KMS-11 (cell line): ENCODE measurements at regions not wholly inside any gene's neighbourhood (a gene's known extent, or its start where the extent isn't known, plus 50 kb on each side); places are given as distances from the start of the nearest gene placed in this dataset.

Experiments
- H2AFZ ChIP-seq: fragments of 200-600 bp; sonication (generic); 2 replicates; pipeline ENCODE4 v1.6.1; 2016; ENCODE audit warnings: antibody characterized with exemption, mixed run types, low read depth
- H3K27ac ChIP-seq: fragments of 200-600 bp; sonication (generic); 2 replicates; pipeline ENCODE4 v1.6.1; 2016; ENCODE audit warnings: mild to moderate bottlenecking, mixed run types
- H3K27me3 ChIP-seq: fragments of 200-600 bp; sonication (generic); 2 replicates; pipeline ENCODE4 v1.6.1; 2017; ENCODE audit warnings: mild to moderate bottlenecking, low read depth, mixed run types, moderate library complexity; ENCODE audit not compliant: insufficient read depth
- H3K36me3 ChIP-seq: fragments of 200-600 bp; sonication (generic); 2 replicates; pipeline ENCODE4 v1.6.1; 2017; ENCODE audit warnings: mild to moderate bottlenecking, mixed run types; ENCODE audit not compliant: insufficient read depth
- H3K4me1 ChIP-seq: fragments of 200-600 bp; sonication (generic); 2 replicates; pipeline ENCODE4 v1.6.1; 2016; ENCODE audit warnings: mild to moderate bottlenecking, low read depth, mixed run types; ENCODE audit not compliant: poor library complexity, severe bottlenecking
- H3K4me2 ChIP-seq: fragments of 200-600 bp; sonication (generic); 2 replicates; pipeline ENCODE4 v1.7.0; 2016; ENCODE audit warnings: mild to moderate bottlenecking, mixed run types
- H3K4me3 ChIP-seq: fragments of 200-600 bp; sonication (generic); IDR thresholded peaks from 2 replicates; pipeline ENCODE4 v1.6.1; 2017; ENCODE audit warnings: low read depth, low read length, mixed read lengths; ENCODE audit not compliant: insufficient read depth
- H3K79me2 ChIP-seq: fragments of 200-600 bp; sonication (generic); 2 replicates; pipeline ENCODE4 v1.6.1; 2016; ENCODE audit warnings: low read depth, mixed run types; ENCODE audit not compliant: insufficient read depth
- H3K9ac ChIP-seq: fragments of 200-600 bp; sonication (generic); 2 replicates; pipeline ENCODE4 v1.6.1; 2016; ENCODE audit warnings: mild to moderate bottlenecking, mixed run types
- H4K20me1 ChIP-seq: fragments of 200-600 bp; sonication (generic); 2 replicates; pipeline ENCODE4 v1.6.1; 2016; ENCODE audit warnings: mild to moderate bottlenecking, mixed run types; ENCODE audit not compliant: insufficient read depth
- TF ChIP-seq, protein P1 (sequence below): fragments of 200-600 bp; sonication (generic); conservative IDR thresholded peaks from 2 replicates; pipeline ENCODE4 v1.6.1; 2017; ENCODE audit warnings: low read depth, mild to moderate bottlenecking, antibody characterized with exemption, low read length, moderate library complexity, mixed read lengths

DNA sequence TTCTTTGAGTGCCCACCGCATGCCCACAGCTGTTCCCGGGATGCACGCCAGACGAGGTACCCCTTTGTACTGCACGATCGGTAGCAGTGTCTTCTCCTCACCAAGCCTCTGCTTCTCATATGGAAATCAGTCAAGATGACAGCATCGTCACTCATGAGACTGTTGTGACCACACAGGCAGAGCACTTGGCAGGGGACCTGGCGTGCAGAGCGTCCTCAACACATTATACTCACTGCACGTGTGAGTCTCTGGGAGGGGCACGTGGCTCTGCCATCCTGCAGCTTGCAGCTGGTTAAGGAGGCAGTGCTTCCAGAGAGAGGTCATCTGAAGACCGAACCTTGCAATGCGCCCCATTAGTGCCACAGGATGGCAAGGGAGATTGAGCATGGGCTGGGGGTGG is 266.8 kb downstream of the NPHP4 start:
- Histone ChIP-seq H3K4me3 (no peak overlapping the region), H2AFZ (no peak overlapping the region), H3K4me2 (no peak overlapping the region), H3K9ac (no peak overlapping the region), H3K27ac (no peak overlapping the region), H3K27me3 (peaks cover 21% of the 10 kb centered on the region; the same call in 1 of the 2 replicates), H3K4me1 (no peaks in the 10 kb centered on the region), H4K20me1 (no peaks in the 10 kb centered on the region), H3K36me3 (no peaks in the 10 kb centered on the region), H3K79me2 (no peaks in the 10 kb centered on the region)
- TF ChIP-seq, protein P1, sequence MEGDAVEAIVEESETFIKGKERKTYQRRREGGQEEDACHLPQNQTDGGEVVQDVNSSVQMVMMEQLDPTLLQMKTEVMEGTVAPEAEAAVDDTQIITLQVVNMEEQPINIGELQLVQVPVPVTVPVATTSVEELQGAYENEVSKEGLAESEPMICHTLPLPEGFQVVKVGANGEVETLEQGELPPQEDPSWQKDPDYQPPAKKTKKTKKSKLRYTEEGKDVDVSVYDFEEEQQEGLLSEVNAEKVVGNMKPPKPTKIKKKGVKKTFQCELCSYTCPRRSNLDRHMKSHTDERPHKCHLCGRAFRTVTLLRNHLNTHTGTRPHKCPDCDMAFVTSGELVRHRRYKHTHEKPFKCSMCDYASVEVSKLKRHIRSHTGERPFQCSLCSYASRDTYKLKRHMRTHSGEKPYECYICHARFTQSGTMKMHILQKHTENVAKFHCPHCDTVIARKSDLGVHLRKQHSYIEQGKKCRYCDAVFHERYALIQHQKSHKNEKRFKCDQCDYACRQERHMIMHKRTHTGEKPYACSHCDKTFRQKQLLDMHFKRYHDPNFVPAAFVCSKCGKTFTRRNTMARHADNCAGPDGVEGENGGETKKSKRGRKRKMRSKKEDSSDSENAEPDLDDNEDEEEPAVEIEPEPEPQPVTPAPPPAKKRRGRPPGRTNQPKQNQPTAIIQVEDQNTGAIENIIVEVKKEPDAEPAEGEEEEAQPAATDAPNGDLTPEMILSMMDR: no peak

DNA sequence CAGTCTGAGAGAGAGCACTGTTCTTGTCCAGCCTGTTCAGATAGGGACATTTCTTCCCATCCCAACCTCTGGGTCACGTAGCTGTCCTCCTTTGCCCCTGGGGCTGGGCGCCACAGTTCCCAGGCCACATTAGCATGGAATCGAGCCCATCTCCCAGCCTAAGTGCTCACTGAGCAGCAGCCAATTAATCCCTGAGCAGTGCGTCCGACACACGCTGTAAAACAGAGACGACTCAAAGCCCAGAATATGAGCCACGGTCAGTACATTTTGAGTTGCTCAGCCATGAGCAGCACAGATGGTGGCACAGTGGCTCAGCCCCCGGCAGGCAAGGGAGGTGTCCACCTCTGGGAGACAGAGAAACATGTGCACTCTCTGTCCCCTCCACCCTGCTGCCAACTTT is 267.4 kb downstream of the NPHP4 start:
- Histone ChIP-seq H3K27me3 (peaks cover 25% of the 10 kb centered on the region; the same call in 1 of the 2 replicates), H3K9ac (no peak overlapping the region), H4K20me1 (no peaks in the 10 kb centered on the region), H3K36me3 (no peaks in the 10 kb centered on the region), H3K79me2 (no peaks in the 10 kb centered on the region), H3K4me1 (no peaks in the 10 kb centered on the region), H3K4me3 (no peak overlapping the region), H2AFZ (no peak overlapping the region), H3K4me2 (no peak overlapping the region), H3K27ac (no peak overlapping the region)
- TF ChIP-seq, protein P1: no peak

DNA sequence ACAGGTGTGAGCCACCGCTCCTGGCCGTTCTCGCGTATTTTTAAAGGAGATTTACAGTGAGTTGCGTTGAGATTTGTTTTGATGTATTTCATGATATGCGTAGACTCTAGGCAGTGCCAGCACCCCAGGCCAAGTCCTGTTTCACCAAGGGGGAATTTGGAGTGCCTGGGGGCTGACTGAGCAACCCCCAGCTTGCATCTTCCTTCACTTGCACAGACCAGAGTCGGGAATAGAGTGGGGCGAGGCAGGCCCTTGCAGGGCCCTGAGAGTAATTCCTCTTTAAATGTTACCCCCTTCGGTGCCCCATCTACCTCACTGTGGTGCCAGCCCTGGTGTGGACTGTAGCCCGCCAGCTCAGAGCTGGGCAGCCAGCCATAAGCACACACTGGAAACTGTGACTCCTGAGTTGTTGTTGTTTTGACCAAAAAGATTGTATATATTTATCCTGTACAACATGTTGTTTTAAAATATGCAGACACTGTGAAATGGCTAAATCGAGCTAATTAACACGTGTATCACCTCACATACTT is 269.5 kb downstream of the NPHP4 start:
- no peaks in the 10 kb centered on the region for H4K20me1 ChIP-seq
- no peak overlapping the region for H3K9ac ChIP-seq
- TF ChIP-seq, protein P1: no peak
- H3K4me2 ChIP-seq: no peak overlapping the region
- no peaks in the 10 kb centered on the region for H3K36me3 ChIP-seq
- no peak overlapping the region for H2AFZ ChIP-seq
- no peaks in the 10 kb centered on the region for H3K4me1 ChIP-seq
- H3K27ac ChIP-seq: no peak overlapping the region
- peaks cover 44% of the 10 kb centered on the region for H3K27me3 ChIP-seq
- H3K4me3 ChIP-seq: no peak overlapping the region
- H3K79me2 ChIP-seq: no peaks in the 10 kb centered on the region

DNA sequence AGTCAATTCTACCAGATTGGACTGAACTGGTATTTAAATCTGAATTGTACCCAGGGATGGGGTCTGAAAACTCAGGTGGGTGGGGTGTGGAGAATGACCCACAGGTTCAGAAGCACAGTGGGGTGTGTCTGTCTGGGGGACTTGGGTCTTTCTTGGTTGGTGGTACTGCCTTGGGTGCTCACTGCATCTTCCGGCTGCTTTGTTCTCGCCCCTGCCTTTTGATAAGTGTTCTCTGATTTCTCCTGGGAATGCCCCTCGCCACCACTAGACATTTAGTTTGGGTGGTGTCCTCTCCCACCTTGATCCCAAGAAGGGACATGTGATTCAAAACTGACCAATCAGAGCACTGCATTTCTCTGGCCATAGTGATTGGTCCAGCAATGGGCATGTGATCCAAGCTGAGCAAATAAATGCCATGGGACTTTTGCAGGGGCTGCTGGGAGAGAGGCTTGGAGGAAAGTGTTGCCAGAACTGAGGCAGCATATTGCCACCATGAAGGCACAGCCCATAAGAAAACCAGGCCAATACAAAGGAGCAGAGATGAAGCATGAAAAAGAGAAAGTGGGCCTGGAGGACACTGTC is 270.5 kb downstream of the NPHP4 start:
- H3K4me2 ChIP-seq: no peak overlapping the region
- H3K9ac ChIP-seq: no peak overlapping the region
- no peak overlapping the region for H3K4me3 ChIP-seq
- H3K27ac ChIP-seq: no peak overlapping the region
- TF ChIP-seq, protein P1: no peak
- H3K4me1 ChIP-seq: no peaks in the 10 kb centered on the region
- no peaks in the 10 kb centered on the region for H3K36me3 ChIP-seq
- no peaks in the 10 kb centered on the region for H4K20me1 ChIP-seq
- no peaks in the 10 kb centered on the region for H3K79me2 ChIP-seq
- no peak overlapping the region for H2AFZ ChIP-seq
- H3K27me3 ChIP-seq: peaks cover 52% of the 10 kb centered on the region
